ENCODE measurements at regions not wholly inside any gene's neighbourhood (a gene's known extent, or its start where the extent isn't known, plus 50 kb on each side); places are given as distances from the start of the nearest gene placed in this dataset.

- H3K4me3 ChIP-seq (ENCODE audit: low read length): no peak overlapping the region
- peaks cover 0 to 4% of the 10 kb centered on the region in 2 experiments for H3K9me3 ChIP-seq (ENCODE audit: control insufficient read depth in 1 of 2, insufficient read depth in 1 of 2, low read length in 2 of 2)
- H3K27me3 ChIP-seq (ENCODE audit: control insufficient read depth in 1 of 2, insufficient read depth in 2 of 2, low read length in 2 of 2): no peaks in the 10 kb centered on the region
- ATAC-seq (ENCODE audit: poor library complexity) (no peak), DNase-seq (no peak)
- no peak for TF ChIP-seq CTCF (IDR thresholded peaks at IDR 0.05)
- Mint-ChIP-seq H3K27me3 (no peaks in the 10 kb centered on the region), H3K36me3 (ENCODE audit: low read depth) (no peaks in the 10 kb centered on the region), H3K27ac (no peak overlapping the region), H3K4me1 (ENCODE audit: low read depth) (no peaks in the 10 kb centered on the region), H3K4me3 (no peak overlapping the region), H3K9me3 (no peaks in the 10 kb centered on the region)
- no peaks in the 10 kb centered on the region for H3K36me3 ChIP-seq (ENCODE audit: insufficient read depth, low read length)
- POLR2A ChIA-PET: interaction anchor here (1.1 kb wide), 1 partner anchor 12 kb away, joined by 3 read pairs; no protein-coding TSS in a partner anchor
- no peak overlapping the region for H3K27ac ChIP-seq (ENCODE audit: low read depth in 1 of 2, low read length in 2 of 2)
- intact Hi-C loops (cut with DNase I, micrococcal nuclease): no loop called here
- no peaks in the 10 kb centered on the region for H3K4me1 ChIP-seq (ENCODE audit: insufficient read depth, low read length)
- CTCF ChIA-PET: no interaction called here
Observed at GRCh38 chr5:98330871-98331270, 442.6 kb upstream of the RGMB start.

DNA sequence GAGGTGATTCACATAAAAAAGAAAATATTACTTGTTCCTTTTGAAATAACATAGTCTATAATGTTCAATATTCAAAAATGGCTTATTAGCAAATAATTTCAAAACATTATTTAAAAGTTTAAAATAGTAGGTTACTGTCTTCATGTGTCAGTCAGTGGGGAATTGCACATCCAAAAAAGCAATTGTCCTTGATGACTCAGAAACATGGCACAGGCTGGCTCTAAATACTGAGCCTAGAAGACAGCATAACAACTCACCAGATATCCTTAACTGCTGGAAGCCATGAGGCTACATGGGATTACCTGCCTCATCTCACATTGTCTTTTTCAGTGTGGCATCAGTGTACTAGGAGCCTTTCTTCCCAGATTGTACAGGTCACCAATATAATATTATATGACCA lies 439.5 kb upstream of the RGMB start:
- no peaks in the 10 kb centered on the region for H3K4me1 ChIP-seq (ENCODE audit: insufficient read depth, low read length)
- Mint-ChIP-seq H3K4me3 (no peak overlapping the region), H3K36me3 (ENCODE audit: low read depth) (no peaks in the 10 kb centered on the region), H3K4me1 (ENCODE audit: low read depth) (no peaks in the 10 kb centered on the region), H3K27ac (no peak overlapping the region), H3K9me3 (no peaks in the 10 kb centered on the region), H3K27me3 (no peaks in the 10 kb centered on the region)
- no peak for DNase-seq
- TF ChIP-seq CTCF (IDR thresholded peaks at IDR 0.05): no peak
- H3K27me3 ChIP-seq (ENCODE audit: control insufficient read depth in 1 of 2, insufficient read depth in 2 of 2, low read length in 2 of 2): no peaks in the 10 kb centered on the region
- H3K9me3 ChIP-seq (ENCODE audit: control insufficient read depth in 1 of 2, insufficient read depth in 1 of 2, low read length in 2 of 2): peaks cover 0 to 11% of the 10 kb centered on the region in 2 experiments
- ChIA-PET CTCF (no interaction called here), POLR2A (no interaction called here)
- no peak overlapping the region for H3K4me3 ChIP-seq (ENCODE audit: low read length)
- H3K27ac ChIP-seq (ENCODE audit: low read depth in 1 of 2, low read length in 2 of 2): no peak overlapping the region
- intact Hi-C loops (cut with DNase I, micrococcal nuclease): no loop called here
- no peak for ATAC-seq (ENCODE audit: poor library complexity)
- H3K36me3 ChIP-seq (ENCODE audit: insufficient read depth, low read length): no peaks in the 10 kb centered on the region

- no peaks in the 10 kb centered on the region for H3K4me1 ChIP-seq (ENCODE audit: insufficient read depth, low read length)
- no peak for DNase-seq
- Mint-ChIP-seq H3K36me3 (ENCODE audit: low read depth) (no peaks in the 10 kb centered on the region), H3K9me3 (no peaks in the 10 kb centered on the region), H3K27ac (no peak overlapping the region), H3K4me1 (ENCODE audit: low read depth) (no peaks in the 10 kb centered on the region), H3K27me3 (no peaks in the 10 kb centered on the region), H3K4me3 (no peak overlapping the region)
- H3K27me3 ChIP-seq (ENCODE audit: control insufficient read depth in 1 of 2, insufficient read depth in 2 of 2, low read length in 2 of 2): no peaks in the 10 kb centered on the region
- no peaks in the 10 kb centered on the region for H3K36me3 ChIP-seq (ENCODE audit: insufficient read depth, low read length)
- no peak overlapping the region for H3K4me3 ChIP-seq (ENCODE audit: low read length)
- CTCF ChIA-PET: no interaction called here
- no peak overlapping the region for H3K27ac ChIP-seq (ENCODE audit: low read depth in 1 of 2, low read length in 2 of 2)
- POLR2A ChIA-PET: no interaction called here
- intact Hi-C loops (cut with DNase I, micrococcal nuclease): no loop called here
- ATAC-seq (ENCODE audit: poor library complexity): no peak
- H3K9me3 ChIP-seq (ENCODE audit: control insufficient read depth in 1 of 2, insufficient read depth in 1 of 2, low read length in 2 of 2): peaks cover 0 to 17% of the 10 kb centered on the region in 2 experiments
- no peak for TF ChIP-seq CTCF (IDR thresholded peaks at IDR 0.05)
Observed at GRCh38 chr5:98334946-98335345, 438.5 kb upstream of the RGMB start.
